Prostate gland (tissue), 2 donors: ENCODE measurements at regions not wholly inside any gene's neighbourhood (a gene's known extent, or its start where the extent isn't known, plus 50 kb on each side); places are given as distances from the start of the nearest gene placed in this dataset.

ENCODE experiments used
- CTCF ChIP-seq, 4 experiments: fragments of 200-600 bp in 2 of 4; fragments of 450-650 bp in 2 of 4; sonication (generic) in 2 of 4; IDR thresholded peaks; 1 replicate in 3 of 4; 2 replicates in 1 of 4; pipeline ENCODE4 v1.5.1; 2016 to 2019; ENCODE audit warnings: antibody characterized with exemption in 4 of 4, mild to moderate bottlenecking in 2 of 4, moderate library complexity in 2 of 4
- POLR2A ChIP-seq: fragments of 450-650 bp; IDR thresholded peaks from one replicate; pipeline ENCODE4 v1.6.1; 2016; ENCODE audit warnings: antibody characterized with exemption, mild to moderate bottlenecking
- POLR2AphosphoS5 ChIP-seq: sonication (generic); formaldehyde crosslinking; IDR thresholded peaks from one replicate; pipeline ENCODE4 v1.6.1; 2017; ENCODE audit warnings: antibody characterized with exemption

GRCh38 chr22:25357132-25357455 lies 137.7 kb downstream of the CRYBB2 start:
- TF ChIP-seq CTCF (IDR thresholded peaks at IDR 0.05): no peak
- no peak for TF ChIP-seq POLR2A
- TF ChIP-seq POLR2AphosphoS5: no peak
